AML-193 (cell line): ENCODE measurements at regions not wholly inside any gene's neighbourhood (a gene's known extent, or its start where the extent isn't known, plus 50 kb on each side); places are given as distances from the start of the nearest gene placed in this dataset.

Experiments used
- DNase-seq, 2 experiments: peaks; one replicate each; lab custom pipeline; 2025; lab: John Stamatoyannopoulos, UW

- DNase-seq, result no peak
Measured at GRCh38 chr10:121099181-121099580, 248.0 kb downstream of the WDR11 start.

DNA sequence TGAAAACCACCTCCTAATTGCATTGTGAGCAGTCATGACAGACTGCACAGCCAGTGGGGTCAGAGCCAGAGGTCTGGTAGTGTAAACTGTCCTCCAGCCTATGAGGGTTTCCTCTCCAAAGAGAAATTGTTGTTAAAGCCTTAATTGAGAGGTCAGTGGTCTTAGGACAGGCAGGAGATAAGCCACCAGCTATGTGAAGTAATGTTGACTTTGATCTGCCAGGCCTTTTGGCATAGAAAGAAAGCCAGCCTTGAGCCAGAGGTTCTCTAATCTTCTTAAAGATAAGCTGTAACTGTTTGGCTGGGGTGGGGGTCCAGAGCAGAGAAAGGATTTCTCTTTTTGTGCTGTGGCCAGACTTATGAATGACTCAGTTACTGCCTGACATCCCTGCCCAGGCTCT lies 248.4 kb downstream of the WDR11 start:
- no peak for DNase-seq

DNA sequence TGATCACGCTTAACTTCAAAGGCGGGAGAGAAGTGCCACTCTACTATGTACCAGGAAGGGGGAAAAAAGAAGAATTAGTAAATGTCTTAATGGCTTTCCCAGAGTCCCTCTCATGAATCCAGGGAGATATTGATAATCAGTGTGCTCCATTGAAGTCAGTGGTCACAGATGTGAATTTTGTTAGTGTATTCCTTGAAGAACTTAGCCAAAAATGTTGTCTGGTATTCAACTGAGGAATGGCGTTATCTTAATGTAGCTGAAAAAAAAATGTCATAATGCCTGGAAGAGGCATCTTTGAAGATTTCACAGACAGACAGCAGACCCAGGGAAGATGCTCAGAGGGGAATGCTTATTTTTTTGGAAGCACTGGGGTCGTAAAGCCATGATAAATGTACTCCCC lies 250.4 kb downstream of the WDR11 start:
- DNase-seq, result no peak

DNA sequence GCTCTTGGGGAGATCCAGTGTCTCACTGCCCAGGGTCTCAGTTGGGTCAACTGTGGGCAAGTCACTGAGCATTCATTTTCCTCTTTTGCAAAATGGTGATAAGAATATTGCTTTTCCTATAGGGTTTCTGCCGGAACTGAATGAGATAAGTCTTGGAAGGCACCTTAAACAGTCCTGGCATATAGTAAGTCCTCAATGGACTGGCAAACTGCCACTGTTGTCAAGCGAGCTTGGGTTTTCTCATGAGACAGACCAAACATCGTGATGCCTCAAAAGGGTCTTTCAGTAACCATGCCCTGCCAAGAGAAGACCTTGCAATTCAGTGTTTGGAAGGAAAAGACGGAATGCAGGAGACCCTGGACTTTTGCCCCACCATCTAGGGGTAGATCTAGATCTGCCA lies 251.5 kb downstream of the WDR11 start:
- no peak for DNase-seq

DNA sequence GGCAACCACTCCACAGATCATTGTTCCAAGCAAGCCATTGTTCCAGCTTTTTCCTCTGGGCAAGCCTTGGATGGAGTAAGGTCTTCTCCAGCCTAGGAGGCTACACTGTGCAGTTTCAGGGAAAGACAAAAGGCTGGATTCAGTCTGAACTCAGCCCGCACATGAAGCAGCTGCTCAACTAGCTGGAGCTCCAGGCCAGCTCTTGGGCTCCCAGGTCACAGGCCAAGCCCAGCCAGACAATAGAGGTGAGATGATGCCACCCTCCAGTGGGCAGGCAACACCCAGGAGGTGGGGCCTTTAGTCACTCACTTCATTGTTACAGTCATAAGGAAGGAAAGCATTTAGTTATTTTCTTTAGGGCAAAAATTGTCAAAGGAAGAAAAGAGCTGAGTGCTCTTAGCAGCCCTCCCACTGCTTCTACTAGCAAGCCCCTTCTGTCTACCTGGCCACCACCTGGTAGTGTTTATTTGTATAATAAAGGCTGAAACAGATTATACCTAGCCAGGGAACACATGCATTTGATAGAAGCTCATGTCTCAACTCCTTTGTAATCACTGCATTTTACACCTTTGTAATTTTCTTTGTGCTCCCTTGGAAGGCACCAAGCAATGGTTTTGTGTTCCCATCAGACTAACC lies 253.4 kb downstream of the WDR11 start:
- no peak for DNase-seq

DNA sequence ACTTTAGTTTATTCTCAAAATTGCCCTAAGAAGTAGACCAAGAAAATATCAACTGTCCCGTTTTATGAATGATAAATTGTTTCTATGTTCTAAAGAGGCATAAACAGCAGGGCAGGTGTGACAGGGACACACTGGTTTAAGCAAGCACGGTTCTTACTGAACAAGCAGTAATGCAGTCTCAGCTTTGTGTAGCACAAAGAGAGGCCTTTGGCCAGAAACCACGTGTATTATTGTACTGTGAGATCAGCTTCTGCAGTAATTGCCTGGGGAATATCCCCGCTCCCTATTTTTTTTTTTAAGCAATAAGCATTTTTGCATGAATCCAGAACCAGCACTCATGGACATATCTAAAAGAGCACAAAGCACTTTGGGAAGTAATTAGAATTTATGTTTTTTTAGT lies 255.4 kb downstream of the WDR11 start:
- no peak for DNase-seq

DNA sequence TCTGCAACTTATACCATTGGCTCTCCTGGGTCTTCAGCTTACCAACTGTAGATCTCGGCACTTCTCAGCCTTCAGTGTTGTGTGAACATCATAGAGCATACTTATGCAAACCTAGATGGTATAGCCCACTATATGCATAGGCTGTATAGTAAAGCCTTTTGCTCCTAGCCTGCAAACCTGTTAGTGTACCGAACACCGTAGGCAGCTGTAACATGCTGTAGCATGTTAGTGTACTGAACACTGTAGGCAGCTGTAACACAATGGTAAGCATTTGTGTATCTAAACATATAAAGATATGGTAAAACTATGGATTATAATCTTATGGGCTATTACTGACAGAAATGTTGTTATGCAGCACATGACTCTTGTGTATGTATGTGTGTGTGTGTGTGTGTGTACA lies 256.9 kb downstream of the WDR11 start:
- no peak for DNase-seq

DNA sequence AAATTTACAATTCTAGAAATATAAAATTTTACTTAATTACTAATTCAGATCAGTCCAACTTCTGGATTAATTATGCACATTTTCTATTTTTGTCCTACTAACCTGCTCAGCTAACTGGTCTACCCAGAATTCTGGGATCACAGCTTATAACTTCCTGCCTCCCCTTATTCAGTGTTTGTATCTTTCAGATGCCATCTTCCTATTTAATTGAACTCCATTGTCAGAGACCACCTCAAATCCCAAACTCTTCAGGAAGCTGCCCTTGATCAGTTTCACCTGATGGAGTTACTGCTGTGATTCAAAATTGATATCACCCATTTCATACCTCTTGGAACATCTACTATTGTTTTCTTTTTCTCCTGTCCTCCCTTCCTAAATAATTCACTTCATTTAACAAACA lies 259.2 kb downstream of the WDR11 start:
- no peak for DNase-seq

GRCh38 chr10:121112136-121112535 lies 261.0 kb downstream of the WDR11 start:
- no peak for DNase-seq

- DNase-seq, result no peak
Measured at GRCh38 chr10:121112579-121113384, 261.6 kb downstream of the WDR11 start.

- DNase-seq, result no peak
Measured at GRCh38 chr10:121113385-121113696, 262.2 kb downstream of the WDR11 start.

DNA sequence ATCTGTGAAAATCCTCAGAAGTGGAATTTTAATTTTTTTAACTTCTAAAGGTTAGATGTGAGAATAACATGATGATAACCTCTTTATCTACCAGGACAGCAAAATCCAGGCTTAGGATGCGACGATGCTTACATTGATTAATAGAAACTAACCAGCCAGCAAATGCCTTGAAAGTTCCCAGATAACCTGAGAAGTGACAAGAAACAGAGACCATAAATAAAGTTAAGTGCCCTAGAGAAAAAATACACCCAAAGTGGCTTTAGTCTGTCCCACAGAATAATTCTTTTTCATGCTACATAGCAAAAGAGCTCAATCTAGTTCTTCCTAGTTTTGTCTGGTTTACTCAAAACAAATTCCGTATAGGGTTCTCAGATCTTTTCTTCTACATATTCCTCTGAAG lies 262.7 kb downstream of the WDR11 start:
- DNase-seq, result no peak

- DNase-seq, result no peak
Measured at GRCh38 chr10:121115154-121115553, 264.0 kb downstream of the WDR11 start.

DNA sequence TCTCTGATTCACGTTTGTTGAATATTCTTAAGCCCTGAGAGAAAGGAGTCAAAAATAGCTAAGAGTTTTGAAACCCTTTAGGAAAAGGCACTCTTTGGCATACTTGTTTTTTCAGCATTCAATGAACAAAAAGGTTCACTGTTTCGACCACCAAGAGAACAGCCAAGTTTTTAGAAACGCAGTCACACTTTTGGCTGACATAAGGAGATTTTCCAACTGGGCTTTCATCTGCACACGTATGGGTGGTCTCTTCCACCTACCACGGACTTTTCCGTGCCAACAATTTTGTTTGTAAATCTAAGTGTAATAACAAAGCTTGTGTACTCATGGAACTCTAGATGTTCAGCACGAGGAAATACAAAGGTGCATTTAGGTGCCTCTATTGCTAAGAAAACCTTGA lies 270.3 kb downstream of the WDR11 start:
- no peak for DNase-seq

DNA sequence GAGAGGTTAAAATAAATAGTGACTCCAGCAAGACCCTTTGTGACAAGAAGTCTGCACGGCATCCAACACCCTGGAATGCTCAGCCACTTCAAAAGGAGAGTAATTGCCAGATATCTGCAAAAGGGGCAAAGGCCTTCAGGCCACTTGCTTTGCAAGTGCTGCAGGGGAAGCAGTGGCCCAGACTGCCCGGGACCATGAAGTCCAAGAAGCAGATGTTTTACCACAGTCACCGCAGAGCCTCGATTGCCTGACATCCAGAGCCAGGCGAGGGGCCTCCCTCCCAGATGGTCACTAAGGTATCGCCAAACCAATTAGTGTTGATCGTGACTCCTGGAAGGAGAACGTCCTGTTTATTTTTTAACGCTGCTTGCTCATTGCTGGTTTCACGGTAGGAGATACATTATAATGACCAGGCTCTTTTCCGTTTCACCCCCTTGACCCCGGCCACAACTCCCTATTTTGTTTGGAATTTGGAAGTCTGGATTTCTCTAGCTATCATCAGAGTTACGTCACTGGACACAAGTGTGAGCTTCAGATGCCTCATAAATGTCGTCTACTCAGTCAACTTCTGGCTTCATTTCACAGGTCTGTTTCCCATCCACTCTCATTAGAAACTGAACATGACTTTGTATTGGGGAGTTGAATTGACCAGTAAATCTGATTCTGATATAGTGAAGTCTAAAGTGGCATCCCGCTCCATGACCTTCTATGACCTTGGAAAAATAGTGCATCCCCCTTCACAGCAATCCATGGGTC lies 276.2 kb downstream of the WDR11 start:
- no peak for DNase-seq

DNA sequence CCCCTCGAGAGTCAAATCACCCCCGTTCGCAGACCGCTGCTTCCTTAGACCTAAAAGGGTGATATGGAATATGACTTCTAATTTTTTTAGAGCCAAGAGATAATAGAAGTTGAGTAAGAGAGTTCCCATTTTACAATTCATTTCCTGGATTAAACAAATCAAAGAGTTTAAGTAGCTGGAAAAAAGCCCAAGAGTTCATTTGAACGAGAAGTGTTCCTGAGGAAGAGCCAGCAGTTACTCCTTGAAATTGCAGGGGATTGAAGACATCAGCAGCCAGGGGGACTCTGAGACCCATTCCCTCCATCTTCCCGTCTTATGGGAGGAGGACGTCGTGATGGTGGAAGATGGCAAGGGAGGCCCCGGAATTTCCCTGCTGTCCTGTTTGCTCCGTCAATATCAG lies 277.0 kb downstream of the WDR11 start:
- DNase-seq, result no peak

GRCh38 chr10:121129266-121129665 lies 278.1 kb downstream of the WDR11 start:
- no peak for DNase-seq

- DNase-seq, result no peak
Measured at GRCh38 chr10:121130382-121130781, 279.2 kb downstream of the WDR11 start.

GRCh38 chr10:121131014-121131413 lies 279.9 kb downstream of the WDR11 start:
- DNase-seq, result no peak

DNA sequence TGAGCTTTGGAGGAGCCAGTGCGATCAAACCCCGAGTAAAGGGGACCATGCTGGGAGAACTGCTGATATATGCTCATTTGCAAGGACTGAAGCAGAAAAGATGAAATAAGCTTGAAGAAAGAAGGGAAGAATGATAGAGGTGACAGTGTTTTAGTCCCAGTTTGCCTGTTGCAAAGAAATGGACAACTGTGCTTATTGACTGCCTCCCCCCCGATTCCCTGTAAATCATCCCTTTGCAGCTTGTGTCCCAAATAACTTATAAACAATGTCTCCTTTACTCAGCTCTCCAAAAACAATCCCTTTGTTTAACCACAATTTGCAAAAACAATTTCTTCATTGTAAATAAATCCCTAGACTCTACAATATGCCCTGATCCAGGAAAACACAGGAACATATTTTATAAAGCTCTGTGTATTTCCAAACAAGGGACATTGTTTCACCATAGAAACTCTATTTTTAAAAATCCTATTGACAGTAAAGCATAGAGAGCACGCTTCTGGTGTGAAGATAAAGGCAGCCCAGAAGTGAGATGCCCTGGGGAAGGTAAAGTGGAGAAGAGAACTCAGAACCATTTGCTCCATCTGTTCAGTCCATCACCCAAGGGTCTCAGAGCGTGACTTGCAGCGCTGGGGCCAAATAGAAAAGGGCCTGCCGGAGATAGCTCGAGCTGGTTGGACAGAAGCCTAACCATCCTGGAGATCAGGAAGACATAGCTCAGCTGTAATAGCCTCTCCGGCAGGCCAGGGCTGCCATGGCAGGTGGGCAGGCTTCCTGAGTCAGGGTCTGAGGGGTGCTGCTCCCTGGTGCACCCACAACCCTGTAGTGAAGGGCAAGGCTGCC lies 280.5 kb downstream of the WDR11 start:
- DNase-seq, result no peak

DNA sequence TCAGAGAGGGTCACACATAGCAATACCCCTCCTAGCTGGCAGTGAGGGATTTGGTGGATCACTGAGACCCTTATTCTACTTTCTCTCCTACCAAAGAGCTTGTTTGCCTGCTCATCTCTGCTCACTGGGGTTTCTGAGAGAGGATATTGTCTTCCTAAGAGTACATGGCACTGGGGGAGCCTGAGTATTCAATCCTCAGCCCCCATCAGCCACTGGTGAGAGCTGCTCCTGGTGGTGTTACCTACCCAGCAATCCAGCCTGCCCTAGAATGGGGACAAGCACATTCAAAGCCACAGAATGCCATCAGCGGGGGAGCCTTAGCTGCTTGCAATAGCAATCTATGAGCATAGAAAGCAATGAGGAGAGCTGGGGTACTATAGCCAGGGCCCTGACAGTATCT lies 281.1 kb downstream of the WDR11 start:
- no peak for DNase-seq

DNA sequence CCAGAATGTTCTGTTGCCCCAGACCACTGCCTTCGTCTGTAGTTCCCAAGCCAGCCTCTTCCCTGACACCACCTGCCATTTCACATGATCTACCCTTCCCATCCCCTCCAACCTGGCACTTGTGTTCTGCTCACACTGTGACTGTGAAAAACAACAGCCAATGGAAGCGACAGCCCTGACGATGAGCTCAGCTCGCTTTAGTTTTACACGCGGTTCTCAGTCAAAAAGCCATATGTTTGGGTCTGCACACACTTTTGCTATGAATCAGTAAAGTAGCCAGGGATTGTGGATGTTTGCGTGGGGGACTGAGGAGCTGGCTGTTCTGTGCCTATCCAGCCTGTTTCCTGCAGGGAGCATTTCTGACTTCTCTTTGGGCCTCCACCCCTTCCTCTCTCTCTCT lies 282.7 kb downstream of the WDR11 start:
- no peak for DNase-seq
